IMR-90 (cell line): ENCODE measurements at regions not wholly inside any gene's neighbourhood (a gene's known extent, or its start where the extent isn't known, plus 50 kb on each side); places are given as distances from the start of the nearest gene placed in this dataset.

Experiments
- ATAC-seq: fragments of 200-7000 bp; cut with Tn5 transposase; 2 replicates; pipeline ENCODE4 v1.9.1; 2020; ENCODE audit warnings: low read depth, mild to moderate bottlenecking, moderate library complexity
- BruUV-seq: library from RNA; stranded (reverse); fragments of 400-500 nt; replicated peaks from 2 replicates; lab custom pipeline; 2021; lab: Mats Ljungman, UMichigan
- CTCF ChIA-PET: fragments of 300-600 bp; formaldehyde crosslinking; extraction: SDS; loops from one replicate; lab custom pipeline; 2021; ENCODE audit warnings: antibody characterized with exemption; lab: Yijun Ruan, JAX
- POLR2A ChIA-PET: fragments of 300-600 bp; sonication (Branson Sonifier 250); formaldehyde crosslinking; loops from one replicate; lab custom pipeline; 2022; ENCODE audit warnings: antibody characterized with exemption; ENCODE audit not compliant: unreplicated experiment; lab: Charles Lee
- DNase-seq: peaks from one replicate; pipeline ENCODE4 v3.0.0; 2013
- H2AFZ ChIP-seq: replicated peaks from 2 replicates; pipeline ENCODE3; 2013; ENCODE audit warnings: low read length, mild to moderate bottlenecking; ENCODE audit not compliant: poor library complexity
- H2AK5ac ChIP-seq: 2 replicates; pipeline ENCODE4 v1.6.1; 2013; ENCODE audit warnings: low read depth, low read length, inconsistent platforms
- H2AK9ac ChIP-seq: replicated peaks from 2 replicates; pipeline ENCODE3; 2013; ENCODE audit warnings: mild to moderate bottlenecking, low read depth, low read length, moderate library complexity; ENCODE audit not compliant: poor library complexity
- H2BK120ac ChIP-seq: 2 replicates; pipeline ENCODE4 v1.6.1; 2013; ENCODE audit warnings: low read depth, low read length, inconsistent platforms
- H2BK15ac ChIP-seq: 3 replicates; pipeline ENCODE4 v1.6.1; 2013; ENCODE audit warnings: low read depth, low read length, inconsistent platforms
- H2BK20ac ChIP-seq: 2 replicates; pipeline ENCODE4 v1.6.1; 2013; ENCODE audit warnings: low read depth, mild to moderate bottlenecking, inconsistent platforms, low read length, moderate library complexity
- H2BK5ac ChIP-seq: 2 replicates; pipeline ENCODE4 v1.6.1; 2013; ENCODE audit warnings: mild to moderate bottlenecking, low read depth, low read length, inconsistent platforms; ENCODE audit not compliant: poor library complexity, severe bottlenecking
- H3K14ac ChIP-seq: replicated peaks from 2 replicates; pipeline ENCODE4 v1.6.1; 2013; ENCODE audit warnings: low read depth, low read length, inconsistent platforms
- H3K18ac ChIP-seq: 2 replicates; pipeline ENCODE4 v1.6.1; 2013; ENCODE audit warnings: low read depth, low read length, control low read depth
- H3K23ac ChIP-seq: 2 replicates; pipeline ENCODE4 v1.6.1; 2013; ENCODE audit warnings: low read depth, low read length, inconsistent platforms
- H3K27ac ChIP-seq: 2 replicates; pipeline ENCODE4 v1.5.1; 2013; ENCODE audit warnings: mild to moderate bottlenecking, control low read depth, low read length; ENCODE audit not compliant: insufficient read depth
- H3K27me3 ChIP-seq: 2 replicates; pipeline ENCODE4 v1.6.1; 2013; ENCODE audit warnings: low read length; ENCODE audit not compliant: control insufficient read depth, insufficient read depth
- H3K36me3 ChIP-seq: 2 replicates; pipeline ENCODE4 v1.6.1; 2013; ENCODE audit warnings: low read length, mixed read lengths; ENCODE audit not compliant: control insufficient read depth, insufficient read depth
- H3K4ac ChIP-seq: 2 replicates; pipeline ENCODE4 v1.6.1; 2013; ENCODE audit warnings: low read depth, low read length, inconsistent platforms
- H3K4me1 ChIP-seq: 2 replicates; pipeline ENCODE4 v1.6.1; 2013; ENCODE audit warnings: low read length, mixed read lengths; ENCODE audit not compliant: control insufficient read depth, insufficient read depth
- H3K4me2 ChIP-seq: 2 replicates; pipeline ENCODE4 v1.6.1; 2013; ENCODE audit warnings: low read depth, mild to moderate bottlenecking, control low read depth, low read length, moderate library complexity
- H3K4me3 ChIP-seq: 2 replicates; pipeline ENCODE4 v1.5.1; 2013; ENCODE audit warnings: low read depth, mild to moderate bottlenecking, control low read depth, low read length, moderate library complexity; ENCODE audit not compliant: insufficient read depth
- H3K56ac ChIP-seq: 2 replicates; pipeline ENCODE4 v1.6.1; 2013; ENCODE audit warnings: low read length, inconsistent platforms; ENCODE audit not compliant: insufficient read depth; ENCODE audit errors: extremely low read depth
- H3K79me1 ChIP-seq, 2 experiments: 2 replicates each; pipeline ENCODE4 v1.6.1; 2013; ENCODE audit warnings: low read length in 2 of 2, inconsistent platforms in 1 of 2, low read depth in 1 of 2
- H3K9ac ChIP-seq: 2 replicates; pipeline ENCODE4 v1.6.1; 2013; ENCODE audit warnings: low read depth, low read length, control low read depth
- H3K9me1 ChIP-seq: 2 replicates; pipeline ENCODE4 v1.6.1; 2013; ENCODE audit warnings: low read length, inconsistent platforms; ENCODE audit not compliant: insufficient read depth
- H3K9me3 ChIP-seq: 2 replicates; pipeline ENCODE4 v1.6.1; 2013; ENCODE audit warnings: low read length; ENCODE audit not compliant: control insufficient read depth, insufficient read depth
- H4K20me1 ChIP-seq: 2 replicates; pipeline ENCODE4 v1.6.1; 2013; ENCODE audit warnings: low read length, inconsistent platforms; ENCODE audit not compliant: insufficient read depth
- H4K5ac ChIP-seq: 2 replicates; pipeline ENCODE4 v1.6.1; 2013; ENCODE audit warnings: mild to moderate bottlenecking, low read depth, low read length, control low read depth
- H4K8ac ChIP-seq, 2 experiments: 2 replicates each; pipeline ENCODE4 v1.6.1; 2013; ENCODE audit warnings: low read depth in 2 of 2, low read length in 2 of 2, control low read depth in 1 of 2, inconsistent platforms in 1 of 2
- H4K91ac ChIP-seq: 2 replicates; pipeline ENCODE4 v1.6.1; 2013; ENCODE audit warnings: low read depth, low read length, inconsistent platforms; ENCODE audit not compliant: insufficient read depth
- CEBPB ChIP-seq: IDR thresholded peaks from 2 replicates; pipeline ENCODE4 v1.6.1; 2012; ENCODE audit warnings: low read depth, low read length, improper control_type of control experiment
- CHD1 ChIP-seq: IDR thresholded peaks from 2 replicates; pipeline ENCODE4 v1.6.1; 2012; ENCODE audit warnings: low read depth, low read length, improper control_type of control experiment
- CTCF ChIP-seq: conservative IDR thresholded peaks from 2 replicates; pipeline ENCODE4 v1.5.1; 2012; ENCODE audit warnings: mild to moderate bottlenecking, low read depth, low read length, improper control_type of control experiment
- ELK1 ChIP-seq: fragments of 150-350 bp; IDR thresholded peaks from 2 replicates; pipeline ENCODE4 v1.6.1; 2016; ENCODE audit warnings: low read depth, mild to moderate bottlenecking, low read length, moderate library complexity, borderline replicate concordance
- FOS ChIP-seq: fragments of 150-350 bp; IDR thresholded peaks from 2 replicates; pipeline ENCODE4 v1.6.1; 2016; ENCODE audit warnings: low read depth, low read length
- MAFK ChIP-seq: IDR thresholded peaks from 2 replicates; pipeline ENCODE4 v1.6.1; 2012; ENCODE audit warnings: low read depth, low read length, improper control_type of control experiment
- MXI1 ChIP-seq: IDR thresholded peaks from 2 replicates; pipeline ENCODE4 v1.6.1; 2012; ENCODE audit warnings: low read depth, mild to moderate bottlenecking, low read length, moderate library complexity, borderline replicate concordance
- NFE2L2 ChIP-seq: fragments of 150-350 bp; IDR thresholded peaks from 2 replicates; pipeline ENCODE4 v1.6.1; 2016; ENCODE audit warnings: low read depth, mild to moderate bottlenecking, low read length
- POLR2A ChIP-seq: IDR thresholded peaks from 2 replicates; pipeline ENCODE4 v1.6.1; 2012; ENCODE audit warnings: mild to moderate bottlenecking, low read depth, low read length
- RAD21 ChIP-seq: IDR thresholded peaks from 2 replicates; pipeline ENCODE4 v1.6.1; 2012; ENCODE audit warnings: low read length, improper control_type of control experiment
- RFX5 ChIP-seq: IDR thresholded peaks from 2 replicates; pipeline ENCODE4 v1.8.0; 2012; ENCODE audit warnings: low read depth, mild to moderate bottlenecking, low read length, moderate library complexity
- SMC3 ChIP-seq: fragments of 150-350 bp; IDR thresholded peaks from 2 replicates; pipeline ENCODE4 v1.6.1; 2016; ENCODE audit warnings: low read depth, mild to moderate bottlenecking, antibody characterized with exemption, low read length, moderate library complexity
- USF2 ChIP-seq: fragments of 150-350 bp; IDR thresholded peaks from 2 replicates; pipeline ENCODE4 v1.6.1; 2017; ENCODE audit warnings: mild to moderate bottlenecking, antibody characterized with exemption, low read length, low read depth
- WGBS, 2 experiments: methylation state at CpG; one replicate each; pipeline versions ENCODE4 v1.1.5 to v1.1.7; 2013; ENCODE audit warnings: missing lambda C conversion rate in 2 of 2; ENCODE audit not compliant: insufficient read length in 1 of 2; ENCODE audit errors: extremely low coverage in 2 of 2; 5-methylcytosine and 5-hydroxymethylcytosine counted together
- dilution Hi-C: fragments of 300-500 bp; cut with HindIII; formaldehyde crosslinking; loops from one replicate; pipeline ENCODE4 v1.14.3; 2018; ENCODE audit warnings: low sequenced_read_pairs; ENCODE audit not compliant: unreplicated experiment
- in situ Hi-C: fragments of 300-500 bp; cut with MboI; formaldehyde crosslinking; loops from 3 replicates; pipeline ENCODE4 v1.14.3; 2019; ENCODE audit warnings: low sequenced_read_pairs, inconsistent platforms, mixed read lengths
- intact Hi-C: fragments of 100-400 bp; cut with micrococcal nuclease; formaldehyde crosslinking; loops from 2 replicates; pipeline ENCODE4 v1.10.0; 2022

GRCh38 chr20:39810309-39810708, 848.2 kb downstream of the DHX35 start:
- WGBS, 2 experiments = no CpG with 5 or more reads among the region's 2 CpGs
- H2BK15ac ChIP-seq = no peak overlapping the region
- H3K23ac ChIP-seq = no peak overlapping the region
- H3K4me2 ChIP-seq = no peak overlapping the region
- H3K56ac ChIP-seq = no peak overlapping the region
- BruUV-seq = no TSS peak
- POLR2A ChIA-PET = no interaction called here
- H2AK9ac ChIP-seq = no peak overlapping the region
- dilution Hi-C loops (no loop called here), in situ Hi-C loops (loop anchor here (25.0 kb wide), 1 partner anchor 98 kb away; no protein-coding TSS in a partner anchor), intact Hi-C loops (no loop called here)
- TF ChIP-seq MAFK (no peak), MXI1 (no peak), NFE2L2 (no peak), RAD21 (no peak), USF2 (no peak), CEBPB (no peak), RFX5 (no peak), POLR2A (no peak), CTCF (no peak), CHD1 (no peak), FOS (no peak), ELK1 (no peak), SMC3 (no peak)
- H2BK120ac ChIP-seq = no peak overlapping the region
- H3K18ac ChIP-seq = no peak overlapping the region
- no peak overlapping the region for H3K9ac ChIP-seq
- H3K79me1 ChIP-seq = no peaks in the 10 kb centered on the region
- no peak overlapping the region for H3K4ac ChIP-seq
- no peak overlapping the region for H3K14ac ChIP-seq
- H3K27ac ChIP-seq = no peak overlapping the region
- H3K4me1 ChIP-seq = no peaks in the 10 kb centered on the region
- H4K20me1 ChIP-seq = no peaks in the 10 kb centered on the region
- CTCF ChIA-PET = no interaction called here
- no peak overlapping the region for H2BK5ac ChIP-seq
- H4K91ac ChIP-seq = no peak overlapping the region
- H2AK5ac ChIP-seq = no peak overlapping the region
- no peak overlapping the region for H2BK20ac ChIP-seq
- H4K8ac ChIP-seq = no peak overlapping the region
- DNase-seq (no peak), ATAC-seq (no peak)
- H3K9me1 ChIP-seq = no peaks in the 10 kb centered on the region
- H4K5ac ChIP-seq = no peak overlapping the region
- no peaks in the 10 kb centered on the region for H3K9me3 ChIP-seq
- H2AFZ ChIP-seq = no peak overlapping the region
- no peaks in the 10 kb centered on the region for H3K36me3 ChIP-seq
- no peaks in the 10 kb centered on the region; the same call in 1 of the 2 replicates for H3K27me3 ChIP-seq
- no peak overlapping the region for H3K4me3 ChIP-seq
